Activated CD4-positive, alpha-beta memory T cell treated with anti-CD3 and anti-CD28 coated beads, Interleukin-2, amount 10 ng/mL, durations not matched to agents 7 days and 5 days (primary cell): ENCODE measurements at regions not wholly inside any gene's neighbourhood (a gene's known extent, or its start where the extent isn't known, plus 50 kb on each side); places are given as distances from the start of the nearest gene placed in this dataset.

Experiments used
- CTCF ChIA-PET: fragments of 350-600 bp; sonication (Branson Sonifier 250); formaldehyde crosslinking; loops from one replicate; lab custom pipeline; 2021; ENCODE audit warnings: antibody characterized with exemption, inconsistent platforms; lab: Charles Lee
- POLR2A ChIA-PET: fragments of 350-600 bp; sonication (Branson Sonifier 250); formaldehyde crosslinking; loops from one replicate; lab custom pipeline; 2021; ENCODE audit warnings: antibody characterized with exemption; lab: Charles Lee
- DNase-seq: peaks from one replicate; pipeline ENCODE4 v3.0.0-alpha.2; 2020
- H3K27ac Mint-ChIP-seq: one replicate; pipeline ENCODE4 v1.8.0; 2021; ENCODE audit warnings: mild to moderate bottlenecking, mixed read lengths
- H3K27me3 Mint-ChIP-seq: one replicate; pipeline ENCODE4 v1.8.0; 2021; ENCODE audit warnings: mixed read lengths
- H3K36me3 Mint-ChIP-seq: one replicate; pipeline ENCODE4 v1.8.0; 2021; ENCODE audit warnings: low read depth, mixed read lengths
- H3K4me1 Mint-ChIP-seq: one replicate; pipeline ENCODE4 v1.8.0; 2021; ENCODE audit warnings: mixed read lengths
- H3K4me3 Mint-ChIP-seq: one replicate; pipeline ENCODE4 v1.8.0; 2021; ENCODE audit warnings: mild to moderate bottlenecking, mixed read lengths
- H3K9me3 Mint-ChIP-seq: one replicate; pipeline ENCODE4 v1.8.0; 2021; ENCODE audit warnings: mixed read lengths

GRCh38 chr3:117622171-117622841 lies 912.7 kb downstream of the TUSC7 start:
- peaks cover 4% of the 10 kb centered on the region for H3K9me3 Mint-ChIP-seq
- H3K27ac Mint-ChIP-seq: no peak overlapping the region
- no peak for DNase-seq
- no peaks in the 10 kb centered on the region for H3K4me1 Mint-ChIP-seq
- CTCF ChIA-PET: no interaction called here
- no peak overlapping the region for H3K4me3 Mint-ChIP-seq
- POLR2A ChIA-PET: no interaction called here
- H3K36me3 Mint-ChIP-seq: no peaks in the 10 kb centered on the region
- H3K27me3 Mint-ChIP-seq: no peaks in the 10 kb centered on the region

GRCh38 chr3:117624424-117624823 lies 914.8 kb downstream of the TUSC7 start:
- CTCF ChIA-PET: no interaction called here
- no peaks in the 10 kb centered on the region for H3K4me1 Mint-ChIP-seq
- no peak for DNase-seq

GRCh38 chr3:117625174-117625573 lies 915.6 kb downstream of the TUSC7 start:
- Mint-ChIP-seq H3K4me1 (no peaks in the 10 kb centered on the region), H3K36me3 (no peaks in the 10 kb centered on the region), H3K9me3 (peaks cover 2% of the 10 kb centered on the region), H3K4me3 (no peak overlapping the region), H3K27ac (no peak overlapping the region), H3K27me3 (no peaks in the 10 kb centered on the region)
- ChIA-PET CTCF (no interaction called here), POLR2A (no interaction called here)
- DNase-seq: no peak

More at GRCh38 chr3:117624424-117624823, 914.8 kb downstream of the TUSC7 start:
- Mint-ChIP-seq H3K36me3 (no peaks in the 10 kb centered on the region), H3K27ac (no peak overlapping the region), H3K9me3 (peaks cover 3% of the 10 kb centered on the region), H3K27me3 (no peaks in the 10 kb centered on the region), H3K4me3 (no peak overlapping the region)
- POLR2A ChIA-PET: no interaction called here

- no peaks in the 10 kb centered on the region for H3K36me3 Mint-ChIP-seq
- no peaks in the 10 kb centered on the region for H3K27me3 Mint-ChIP-seq
- H3K4me3 Mint-ChIP-seq: no peak overlapping the region
- peaks cover 2% of the 10 kb centered on the region for H3K9me3 Mint-ChIP-seq
- DNase-seq: no peak
- no peak overlapping the region for H3K27ac Mint-ChIP-seq
- POLR2A ChIA-PET: no interaction called here
- CTCF ChIA-PET: no interaction called here
- no peaks in the 10 kb centered on the region for H3K4me1 Mint-ChIP-seq
Observed at GRCh38 chr3:117626577-117626976, 917.0 kb downstream of the TUSC7 start.

- Mint-ChIP-seq H3K4me3 (no peak overlapping the region), H3K9me3 (no peaks in the 10 kb centered on the region)
- POLR2A ChIA-PET: no interaction called here
Observed at GRCh38 chr3:117628823-117629291, 919.3 kb downstream of the TUSC7 start.

GRCh38 chr3:117629505-117629904 lies 919.9 kb downstream of the TUSC7 start:
- no peaks in the 10 kb centered on the region for H3K4me1 Mint-ChIP-seq
- no peaks in the 10 kb centered on the region for H3K9me3 Mint-ChIP-seq
- POLR2A ChIA-PET: no interaction called here
- no peaks in the 10 kb centered on the region for H3K36me3 Mint-ChIP-seq
- no peaks in the 10 kb centered on the region for H3K27me3 Mint-ChIP-seq
- DNase-seq: no peak
- CTCF ChIA-PET: no interaction called here
- no peak overlapping the region for H3K27ac Mint-ChIP-seq
- no peak overlapping the region for H3K4me3 Mint-ChIP-seq

More at GRCh38 chr3:117628823-117629291, 919.3 kb downstream of the TUSC7 start:
- no peaks in the 10 kb centered on the region for H3K27me3 Mint-ChIP-seq
- no peak for DNase-seq
- H3K36me3 Mint-ChIP-seq: no peaks in the 10 kb centered on the region
- CTCF ChIA-PET: no interaction called here
- no peak overlapping the region for H3K27ac Mint-ChIP-seq
- H3K4me1 Mint-ChIP-seq: no peaks in the 10 kb centered on the region

- no peaks in the 10 kb centered on the region for H3K27me3 Mint-ChIP-seq
- DNase-seq: no peak
- H3K27ac Mint-ChIP-seq: no peak overlapping the region
- CTCF ChIA-PET: no interaction called here
- H3K9me3 Mint-ChIP-seq: peaks cover 3% of the 10 kb centered on the region
- no peak overlapping the region for H3K4me3 Mint-ChIP-seq
- POLR2A ChIA-PET: no interaction called here
- no peaks in the 10 kb centered on the region for H3K4me1 Mint-ChIP-seq
- H3K36me3 Mint-ChIP-seq: no peaks in the 10 kb centered on the region
Observed at GRCh38 chr3:117630469-117630868, 920.9 kb downstream of the TUSC7 start.

- Mint-ChIP-seq H3K4me1 (no peaks in the 10 kb centered on the region), H3K27me3 (no peaks in the 10 kb centered on the region), H3K4me3 (no peak overlapping the region), H3K36me3 (no peaks in the 10 kb centered on the region), H3K27ac (no peak overlapping the region), H3K9me3 (peaks cover 5% of the 10 kb centered on the region)
- ChIA-PET POLR2A (no interaction called here), CTCF (no interaction called here)
- no peak for DNase-seq
Observed at GRCh38 chr3:117630885-117631284, 921.3 kb downstream of the TUSC7 start.

GRCh38 chr3:117631781-117632180 lies 922.2 kb downstream of the TUSC7 start:
- ChIA-PET CTCF (no interaction called here), POLR2A (no interaction called here)
- no peaks in the 10 kb centered on the region for H3K4me1 Mint-ChIP-seq
- no peak overlapping the region for H3K4me3 Mint-ChIP-seq
- H3K9me3 Mint-ChIP-seq: peaks cover 10% of the 10 kb centered on the region
- no peaks in the 10 kb centered on the region for H3K27me3 Mint-ChIP-seq
- no peaks in the 10 kb centered on the region for H3K36me3 Mint-ChIP-seq
- H3K27ac Mint-ChIP-seq: no peak overlapping the region
- no peak for DNase-seq

GRCh38 chr3:117632191-117632590 lies 922.6 kb downstream of the TUSC7 start:
- ChIA-PET CTCF (no interaction called here), POLR2A (no interaction called here)
- no peaks in the 10 kb centered on the region for H3K36me3 Mint-ChIP-seq
- H3K9me3 Mint-ChIP-seq: peaks cover 10% of the 10 kb centered on the region
- H3K27ac Mint-ChIP-seq: no peak overlapping the region
- H3K27me3 Mint-ChIP-seq: no peaks in the 10 kb centered on the region
- no peak for DNase-seq
- no peaks in the 10 kb centered on the region for H3K4me1 Mint-ChIP-seq
- H3K4me3 Mint-ChIP-seq: no peak overlapping the region

- Mint-ChIP-seq H3K27ac (no peak overlapping the region), H3K4me3 (no peak overlapping the region), H3K36me3 (no peaks in the 10 kb centered on the region), H3K9me3 (peaks cover 10% of the 10 kb centered on the region), H3K27me3 (no peaks in the 10 kb centered on the region), H3K4me1 (no peaks in the 10 kb centered on the region)
- ChIA-PET POLR2A (no interaction called here), CTCF (no interaction called here)
- no peak for DNase-seq
Observed at GRCh38 chr3:117633207-117633606, 923.6 kb downstream of the TUSC7 start.

GRCh38 chr3:117637666-117638065 lies 928.1 kb downstream of the TUSC7 start:
- Mint-ChIP-seq H3K4me3 (no peak overlapping the region), H3K27ac (no peak overlapping the region), H3K36me3 (no peaks in the 10 kb centered on the region), H3K4me1 (no peaks in the 10 kb centered on the region), H3K27me3 (no peaks in the 10 kb centered on the region), H3K9me3 (peaks cover 10% of the 10 kb centered on the region)
- no peak for DNase-seq
- ChIA-PET POLR2A (no interaction called here), CTCF (no interaction called here)

- CTCF ChIA-PET: no interaction called here
- Mint-ChIP-seq H3K27me3 (no peaks in the 10 kb centered on the region), H3K4me3 (no peak overlapping the region), H3K27ac (no peak overlapping the region), H3K4me1 (no peaks in the 10 kb centered on the region), H3K9me3 (peaks cover 2% of the 10 kb centered on the region), H3K36me3 (no peaks in the 10 kb centered on the region)
- no peak for DNase-seq
- POLR2A ChIA-PET: no interaction called here
Observed at GRCh38 chr3:117644203-117644602, 934.6 kb downstream of the TUSC7 start.

- Mint-ChIP-seq H3K36me3 (no peaks in the 10 kb centered on the region), H3K27ac (no peak overlapping the region), H3K9me3 (peaks cover 2% of the 10 kb centered on the region), H3K4me3 (no peak overlapping the region), H3K4me1 (no peaks in the 10 kb centered on the region), H3K27me3 (no peaks in the 10 kb centered on the region)
- ChIA-PET POLR2A (no interaction called here), CTCF (no interaction called here)
- DNase-seq: no peak
Observed at GRCh38 chr3:117645561-117646242, 936.1 kb downstream of the TUSC7 start.
